NCI-H2081 treated with DMSO at 0.1 percent for 48 hours (cell line): ENCODE measurements at regions not wholly inside any gene's neighbourhood (a gene's known extent, or its start where the extent isn't known, plus 50 kb on each side); places are given as distances from the start of the nearest gene placed in this dataset.
"Not testable (repeated sequence)": the region's sequence is repeated elsewhere in the genome, so short reads cannot be mapped to it uniquely, and the experiment has no call there.

Source experiments
- DNase-seq: peaks from one replicate; lab custom pipeline; 2025; lab: John Stamatoyannopoulos, UW

GRCh38 chr13:76620036-76620435 is 266.2 kb downstream of the KCTD12 start:
- DNase-seq, result no peak

DNA sequence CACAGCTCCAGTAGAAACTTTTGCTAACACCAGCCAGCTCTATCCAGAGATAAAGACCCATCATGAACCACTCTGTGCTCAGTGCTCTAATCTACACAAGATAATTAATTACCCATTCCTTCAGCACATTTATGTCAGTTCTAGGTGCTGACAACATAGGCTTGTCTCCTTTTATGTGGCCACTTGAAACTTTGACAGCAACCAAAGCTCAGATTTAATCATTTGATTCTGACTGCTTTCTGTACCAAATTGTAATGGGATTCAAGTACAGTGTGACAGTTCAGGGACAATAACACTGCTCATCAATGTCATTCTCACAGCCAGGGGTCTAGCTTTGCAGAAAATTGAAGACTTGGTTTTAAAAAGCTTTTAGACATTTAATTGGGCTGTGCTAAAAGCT is 266.6 kb downstream of the KCTD12 start:
- no peak for DNase-seq

DNA sequence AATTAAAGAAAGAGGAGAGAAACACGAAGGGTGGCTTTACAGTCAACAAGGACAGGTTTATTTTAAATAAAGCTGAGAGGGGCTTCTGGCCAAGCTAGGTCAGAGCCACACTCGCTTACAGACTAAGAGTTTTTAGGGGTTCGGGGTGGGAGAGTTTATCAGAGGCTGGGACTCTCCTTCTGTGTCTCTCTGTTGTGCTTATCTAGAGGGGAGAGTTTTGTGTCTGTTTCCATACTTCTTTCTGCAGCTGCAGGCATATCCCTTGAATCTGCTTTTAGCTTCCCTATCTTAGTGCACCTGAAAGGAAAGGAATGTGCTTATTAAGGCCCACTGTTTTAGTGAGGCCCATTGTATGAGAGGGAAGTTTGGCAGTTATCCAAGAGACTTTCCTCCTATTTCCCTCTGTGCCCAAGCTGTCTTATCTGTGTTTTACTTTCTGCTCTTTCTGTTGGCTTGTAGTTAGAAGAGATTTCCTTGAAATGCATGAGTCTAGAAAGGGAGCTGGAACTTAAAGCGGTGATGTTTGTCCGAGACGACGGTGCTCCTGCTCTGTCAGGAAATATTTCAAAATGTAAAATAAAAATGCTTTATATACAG is 275.3 kb downstream of the KCTD12 start:
- no peak for DNase-seq

- DNase-seq, result no peak
Observed at GRCh38 chr13:76609643-76610042, 276.6 kb downstream of the KCTD12 start.

- no peak for DNase-seq
Observed at GRCh38 chr13:76607866-76608265, 278.3 kb downstream of the KCTD12 start.

DNA sequence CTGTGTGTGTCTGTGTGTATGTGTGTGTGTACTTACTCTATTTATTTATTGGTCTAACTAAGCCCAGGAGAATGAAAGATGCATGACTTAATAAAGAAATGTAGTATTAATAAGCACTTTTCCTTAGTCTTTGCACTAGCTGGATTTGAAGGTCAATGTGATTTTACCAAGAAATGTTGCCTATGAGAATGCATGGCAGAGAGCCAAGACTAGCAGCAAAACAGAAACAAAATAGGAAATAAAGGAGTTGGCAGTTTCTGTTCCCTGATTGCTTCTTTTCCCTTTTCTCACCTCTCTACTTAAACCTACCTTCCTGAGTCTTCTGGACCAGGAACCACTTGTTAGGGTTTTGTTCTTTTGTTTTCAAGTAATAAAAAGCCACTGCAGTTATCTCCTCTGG is 286.1 kb downstream of the KCTD12 start:
- DNase-seq, result no peak

- no peak for DNase-seq
Observed at GRCh38 chr13:76597868-76598267, 288.3 kb downstream of the KCTD12 start.

DNA sequence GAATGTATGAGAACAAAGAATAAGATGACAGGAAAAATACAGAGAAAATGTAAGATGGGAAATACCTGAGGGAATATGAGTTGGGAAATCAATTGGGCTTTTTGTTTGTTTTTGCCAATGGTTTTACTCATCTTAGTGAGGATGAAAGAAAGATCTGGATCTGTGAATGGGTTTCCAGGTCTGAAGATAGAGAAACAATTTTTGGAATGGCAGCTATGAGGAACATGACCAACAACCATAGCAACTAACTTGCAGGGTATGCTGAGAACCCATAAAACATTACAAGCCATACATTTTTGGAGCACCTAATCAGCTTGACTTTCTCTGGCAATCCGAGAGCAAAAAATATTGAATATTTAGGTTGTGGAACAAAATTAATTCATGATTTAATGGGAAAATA is 290.0 kb downstream of the KCTD12 start:
- no peak for DNase-seq

GRCh38 chr13:76594435-76594834 is 291.8 kb downstream of the KCTD12 start:
- no peak for DNase-seq

GRCh38 chr13:76586842-76587241 is 299.4 kb downstream of the KCTD12 start:
- DNase-seq, result no peak

GRCh38 chr13:76579701-76580100 is 306.5 kb downstream of the KCTD12 start:
- DNase-seq, result no peak

DNA sequence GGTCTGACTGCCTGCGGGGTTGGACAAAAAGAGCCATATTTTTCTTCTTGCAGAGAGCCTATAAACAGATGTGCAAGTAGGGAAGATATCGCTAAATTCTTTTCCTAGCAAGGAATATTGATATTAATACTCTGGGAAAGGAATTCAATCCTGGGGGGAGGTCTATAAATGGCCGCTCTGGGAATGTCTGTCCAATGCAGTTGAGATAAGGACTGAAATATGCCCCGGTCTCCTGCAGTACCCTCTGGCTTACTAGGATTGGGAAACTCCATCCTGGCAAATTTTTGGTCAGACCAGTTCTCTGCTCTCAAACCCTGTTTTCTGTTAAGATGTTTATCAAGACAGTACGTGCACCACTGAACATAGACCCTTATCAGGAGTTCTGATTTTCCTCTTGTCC is 310.6 kb downstream of the KCTD12 start:
- DNase-seq, result not testable (repeated sequence)

GRCh38 chr13:76570510-76570971 is 315.7 kb downstream of the KCTD12 start:
- no peak for DNase-seq

DNA sequence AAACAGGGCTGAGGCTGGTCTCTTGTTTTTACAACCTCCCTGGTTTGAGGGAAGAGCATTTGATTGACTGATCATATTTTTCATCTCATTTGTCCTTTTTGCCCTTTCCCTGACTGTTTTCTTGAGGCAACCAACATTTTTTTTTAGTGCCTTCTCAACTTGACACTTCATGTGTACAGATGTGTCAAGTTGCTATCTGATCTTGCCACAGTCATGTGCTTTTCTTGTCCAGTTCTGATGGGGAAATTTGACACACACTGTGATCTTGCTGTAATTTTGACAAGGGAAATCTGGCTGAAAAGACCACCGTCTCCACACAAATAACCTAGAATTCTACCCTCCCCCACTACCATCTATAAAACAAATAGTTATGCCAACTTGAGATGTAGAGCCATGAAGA is 329.6 kb downstream of the KCTD12 start:
- DNase-seq, result no peak

DNA sequence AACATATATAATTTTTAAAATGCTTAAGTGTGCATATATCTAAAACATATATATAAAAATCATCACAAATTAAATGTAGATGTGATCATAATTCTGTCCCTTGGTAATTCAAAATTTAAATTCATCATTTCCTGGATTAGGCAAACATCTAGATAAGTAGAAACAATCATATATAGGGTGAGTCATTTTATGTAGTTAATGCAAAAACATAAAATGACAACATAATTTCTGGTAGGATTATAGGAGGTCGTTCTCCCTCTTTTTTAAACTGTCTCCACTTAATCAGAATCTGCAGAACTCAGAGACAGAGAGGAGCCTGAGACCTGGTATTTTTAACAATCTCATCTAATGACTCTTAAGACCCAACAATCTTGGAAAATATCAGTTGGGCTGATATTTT is 333.4 kb downstream of the KCTD12 start:
- no peak for DNase-seq

- DNase-seq, result no peak
Observed at GRCh38 chr13:76552041-76552772, 334.0 kb downstream of the KCTD12 start.

DNA sequence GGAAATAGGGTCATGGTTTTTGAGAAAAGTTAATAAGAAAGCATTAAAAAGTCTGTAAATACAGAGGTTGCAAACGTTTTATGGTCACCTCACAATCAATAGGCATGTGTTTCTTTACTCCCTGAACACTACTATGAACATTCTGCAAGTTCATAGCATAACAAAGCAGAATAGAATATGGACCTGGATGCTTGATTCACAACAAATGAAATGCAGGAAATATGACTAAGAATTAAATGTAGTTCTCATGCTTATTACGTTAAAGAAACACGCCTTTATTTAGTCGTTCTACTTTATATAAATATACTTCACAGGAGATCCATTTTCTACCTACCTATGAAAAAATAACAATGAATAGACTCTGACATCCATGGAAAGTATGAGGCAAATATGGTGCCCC is 344.0 kb downstream of the KCTD12 start:
- DNase-seq, result no peak

- no peak for DNase-seq
Observed at GRCh38 chr13:76538004-76538403, 348.2 kb downstream of the KCTD12 start.

- no peak for DNase-seq
Observed at GRCh38 chr13:76533251-76533650, 353.0 kb downstream of the KCTD12 start.

GRCh38 chr13:76527041-76527440 is 359.2 kb downstream of the KCTD12 start:
- DNase-seq, result no peak

DNA sequence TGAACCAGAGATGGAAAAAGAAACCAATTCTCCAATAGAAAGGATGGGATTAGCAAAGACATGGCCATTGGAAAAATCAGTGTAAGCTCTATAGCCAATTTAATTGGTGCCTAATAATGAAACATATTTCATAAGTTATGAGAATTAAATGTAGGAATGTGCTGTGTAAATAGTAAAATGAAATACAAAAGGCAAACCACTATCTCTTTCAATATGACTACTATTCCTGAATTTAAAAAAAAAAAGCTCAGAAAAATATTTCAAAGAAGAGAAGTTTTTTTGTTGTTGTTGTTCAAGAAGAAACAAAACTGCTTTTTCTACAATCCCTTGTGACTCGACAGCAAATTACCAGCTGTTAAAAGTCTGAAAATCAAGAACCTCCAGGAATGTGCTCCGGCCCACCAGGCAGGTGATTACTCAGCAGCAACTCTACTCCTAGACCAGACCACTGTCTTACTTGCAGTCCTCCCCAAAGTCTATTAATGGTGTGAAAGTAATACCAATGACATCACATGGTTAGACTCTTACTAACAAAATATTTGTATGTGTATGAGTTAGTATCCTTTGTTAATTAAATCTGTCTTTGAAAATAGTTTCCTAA is 362.4 kb downstream of the KCTD12 start:
- DNase-seq, result no peak

- no peak for DNase-seq
Observed at GRCh38 chr13:76522083-76522755, 364.0 kb downstream of the KCTD12 start.

GRCh38 chr13:76519685-76520084 is 366.5 kb downstream of the KCTD12 start:
- DNase-seq, result no peak
